ENCODE measurements at regions not wholly inside any gene's neighbourhood (a gene's known extent, or its start where the extent isn't known, plus 50 kb on each side); places are given as distances from the start of the nearest gene placed in this dataset.

DNA sequence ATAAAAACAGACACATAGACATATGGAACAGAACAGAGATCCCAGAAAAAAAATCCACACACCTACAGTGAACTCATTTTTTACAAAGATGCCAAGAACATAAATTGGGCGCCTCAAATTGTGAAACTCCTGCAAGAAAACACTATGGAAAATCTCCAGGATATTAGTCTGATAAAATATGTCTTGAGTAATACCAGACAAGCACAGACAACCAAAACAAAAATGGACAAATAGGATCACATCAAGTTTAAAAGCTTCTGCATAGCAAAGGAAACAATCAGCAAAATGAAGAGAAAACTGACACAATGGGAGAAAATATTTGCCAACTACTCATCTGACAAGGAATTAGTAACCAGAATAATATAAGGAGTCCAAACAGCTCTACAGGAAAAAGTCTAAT is 337.3 kb upstream of the DIPK2B start:
- TF ChIP-seq EZH2 (IDR thresholded peaks at IDR 0.05; ENCODE audit: borderline replicate concordance, low read depth, low read length, severe bottlenecking), result no peak
- TF ChIP-seq CTCF (IDR thresholded peaks at IDR 0.05; ENCODE audit: borderline replicate concordance, extremely low read depth, low read length, poor library complexity, severe bottlenecking), result no peak
- Histone ChIP-seq H3K4me3 (ENCODE audit: low read depth in 1 of 2, low read length in 2 of 2) (no peak overlapping the region), H3K4me1 (ENCODE audit: insufficient read depth, low read length) (no peaks in the 10 kb centered on the region)

DNA sequence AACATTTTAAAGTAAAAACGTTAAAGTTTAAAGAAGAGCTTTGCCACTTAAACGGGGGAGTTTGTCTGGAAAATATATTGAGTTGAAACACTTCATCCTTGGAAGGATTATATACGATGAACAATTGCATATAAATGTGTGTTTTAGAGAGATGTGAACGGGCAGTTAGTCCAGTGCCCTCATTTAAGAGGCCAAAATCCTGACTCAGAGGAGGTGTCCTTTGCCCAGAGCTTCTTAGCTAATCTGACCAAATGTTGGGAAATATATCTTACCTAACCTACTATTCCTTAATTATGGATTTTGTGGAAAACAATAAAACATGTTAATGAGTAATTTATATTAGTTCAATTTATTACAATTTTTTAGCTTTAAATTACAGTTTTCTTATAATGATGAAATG is 327.2 kb upstream of the DIPK2B start:
- H3K36me3 ChIP-seq (ENCODE audit: insufficient read depth, low read length), result no peaks in the 10 kb centered on the region
- no peak overlapping the region for H2AFZ ChIP-seq (ENCODE audit: low read depth, low read length)
- no peak overlapping the region for H3K9ac ChIP-seq (ENCODE audit: low read depth, low read length)
- no peak overlapping the region for H3K4me2 ChIP-seq (ENCODE audit: insufficient read depth, low read length)
- TF ChIP-seq EZH2 (IDR thresholded peaks at IDR 0.05; ENCODE audit: borderline replicate concordance, low read depth, low read length, severe bottlenecking) (no peak), CTCF (IDR thresholded peaks at IDR 0.05; ENCODE audit: borderline replicate concordance, extremely low read depth, low read length, poor library complexity, severe bottlenecking) (no peak)
- no peak overlapping the region for H3K27ac ChIP-seq (ENCODE audit: low read length)
- no peaks in the 10 kb centered on the region for H3K27me3 ChIP-seq (ENCODE audit: insufficient read depth, low read length, poor library complexity)
- ATAC-seq (ENCODE audit: insufficient read depth, low read depth) (no peak), DNase-seq (no peak)
- no peak overlapping the region for H3K4me3 ChIP-seq (ENCODE audit: low read depth in 1 of 2, low read length in 2 of 2)
- no peaks in the 10 kb centered on the region for H3K4me1 ChIP-seq (ENCODE audit: insufficient read depth, low read length)
- H3K9me3 ChIP-seq (ENCODE audit: insufficient read depth, low read length, severe bottlenecking), result no peaks in the 10 kb centered on the region
- H3K79me2 ChIP-seq (ENCODE audit: insufficient read depth, low read length), result no peaks in the 10 kb centered on the region
- no peaks in the 10 kb centered on the region for H4K20me1 ChIP-seq (ENCODE audit: insufficient read depth, low read length)

More for the DNA sequence above, 337.3 kb upstream of the DIPK2B start:
- ATAC-seq (ENCODE audit: insufficient read depth, low read depth), result no peak
- Histone ChIP-seq H3K9ac (ENCODE audit: low read depth, low read length) (no peak overlapping the region), H3K27me3 (ENCODE audit: insufficient read depth, low read length, poor library complexity) (no peaks in the 10 kb centered on the region), H3K4me2 (ENCODE audit: insufficient read depth, low read length) (no peak overlapping the region), H4K20me1 (ENCODE audit: insufficient read depth, low read length) (no peaks in the 10 kb centered on the region), H3K36me3 (ENCODE audit: insufficient read depth, low read length) (no peaks in the 10 kb centered on the region), H2AFZ (ENCODE audit: low read depth, low read length) (no peak overlapping the region), H3K27ac (ENCODE audit: low read length) (no peak overlapping the region), H3K9me3 (ENCODE audit: insufficient read depth, low read length, severe bottlenecking) (no peaks in the 10 kb centered on the region), H3K79me2 (ENCODE audit: insufficient read depth, low read length) (no peaks in the 10 kb centered on the region)
- no peak for DNase-seq

- DNase-seq, result no peak
- TF ChIP-seq CTCF (IDR thresholded peaks at IDR 0.05; ENCODE audit: borderline replicate concordance, extremely low read depth, low read length, poor library complexity, severe bottlenecking) (no peak), EZH2 (IDR thresholded peaks at IDR 0.05; ENCODE audit: borderline replicate concordance, low read depth, low read length, severe bottlenecking) (no peak)
- Histone ChIP-seq H4K20me1 (ENCODE audit: insufficient read depth, low read length) (no peaks in the 10 kb centered on the region), H3K27ac (ENCODE audit: low read length) (no peak overlapping the region), H3K9me3 (ENCODE audit: insufficient read depth, low read length, severe bottlenecking) (no peaks in the 10 kb centered on the region), H3K79me2 (ENCODE audit: insufficient read depth, low read length) (no peaks in the 10 kb centered on the region), H3K36me3 (ENCODE audit: insufficient read depth, low read length) (no peaks in the 10 kb centered on the region), H2AFZ (ENCODE audit: low read depth, low read length) (no peak overlapping the region), H3K9ac (ENCODE audit: low read depth, low read length) (no peak overlapping the region), H3K4me1 (ENCODE audit: insufficient read depth, low read length) (no peaks in the 10 kb centered on the region), H3K4me2 (ENCODE audit: insufficient read depth, low read length) (no peak overlapping the region), H3K4me3 (ENCODE audit: low read depth in 1 of 2, low read length in 2 of 2) (no peak overlapping the region), H3K27me3 (ENCODE audit: insufficient read depth, low read length, poor library complexity) (no peaks in the 10 kb centered on the region)
- ATAC-seq (ENCODE audit: insufficient read depth, low read depth), result no peak
These were observed 324.1 kb upstream of the DIPK2B start for GRCh38 chrX:45524805-45525204.

DNA sequence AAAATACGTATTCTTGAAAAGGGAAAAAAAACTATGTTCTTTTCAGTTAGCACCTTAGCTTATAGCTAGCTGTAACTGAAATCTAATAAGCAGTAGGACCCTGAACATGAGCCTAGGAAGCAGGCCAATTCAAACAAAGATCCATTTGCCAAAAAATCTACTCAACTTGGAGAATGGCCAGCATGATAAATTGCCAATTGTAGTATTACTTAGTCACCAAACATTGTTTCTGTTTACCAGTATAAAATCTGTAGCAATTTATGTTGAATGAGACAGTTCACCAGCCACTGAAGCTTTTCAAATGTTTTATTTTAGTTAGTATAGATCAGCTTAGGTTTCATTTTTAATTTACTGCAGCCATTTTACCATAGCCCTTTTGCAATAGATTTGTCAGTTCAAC is 323.6 kb upstream of the DIPK2B start:
- no peaks in the 10 kb centered on the region for H3K79me2 ChIP-seq (ENCODE audit: insufficient read depth, low read length)
- H3K4me2 ChIP-seq (ENCODE audit: insufficient read depth, low read length), result no peak overlapping the region
- H3K4me3 ChIP-seq (ENCODE audit: low read depth in 1 of 2, low read length in 2 of 2), result no peak overlapping the region
- no peaks in the 10 kb centered on the region for H3K4me1 ChIP-seq (ENCODE audit: insufficient read depth, low read length)
- TF ChIP-seq EZH2 (IDR thresholded peaks at IDR 0.05; ENCODE audit: borderline replicate concordance, low read depth, low read length, severe bottlenecking) (no peak), CTCF (IDR thresholded peaks at IDR 0.05; ENCODE audit: borderline replicate concordance, extremely low read depth, low read length, poor library complexity, severe bottlenecking) (no peak)
- H4K20me1 ChIP-seq (ENCODE audit: insufficient read depth, low read length), result no peaks in the 10 kb centered on the region
- DNase-seq, result no peak
- H3K27ac ChIP-seq (ENCODE audit: low read length), result no peak overlapping the region
- no peaks in the 10 kb centered on the region for H3K9me3 ChIP-seq (ENCODE audit: insufficient read depth, low read length, severe bottlenecking)
- no peak overlapping the region for H3K9ac ChIP-seq (ENCODE audit: low read depth, low read length)
- H2AFZ ChIP-seq (ENCODE audit: low read depth, low read length), result no peak overlapping the region
- no peak for ATAC-seq (ENCODE audit: insufficient read depth, low read depth)
- no peaks in the 10 kb centered on the region for H3K36me3 ChIP-seq (ENCODE audit: insufficient read depth, low read length)
- H3K27me3 ChIP-seq (ENCODE audit: insufficient read depth, low read length, poor library complexity), result no peaks in the 10 kb centered on the region
